HG02763 (cell line): ENCODE measurements at regions not wholly inside any gene's neighbourhood (a gene's known extent, or its start where the extent isn't known, plus 50 kb on each side); places are given as distances from the start of the nearest gene placed in this dataset.

Experiments
- ATAC-seq: cut with Tn5 transposase; IDR thresholded peaks from one replicate; pipeline ENCODE4 v1.9.1; 2021; ENCODE audit warnings: mild to moderate bottlenecking, moderate library complexity; ENCODE audit not compliant: unreplicated experiment

- peak; percentile 72 for ATAC-seq
Measured at GRCh38 chr2:44825702-44826101, 115.8 kb upstream of the SIX3 start.

GRCh38 chr2:44826601-44827000 is 114.9 kb upstream of the SIX3 start:
- no peak for ATAC-seq

- no peak for ATAC-seq
Measured at GRCh38 chr2:44829771-44830170, 111.7 kb upstream of the SIX3 start.

- ATAC-seq, result peak; percentile 36
Measured at GRCh38 chr2:44833171-44834069, 108.1 kb upstream of the SIX3 start.

- ATAC-seq, result no peak
Measured at GRCh38 chr2:44834656-44835055, 106.8 kb upstream of the SIX3 start.

- ATAC-seq, result no peak
Measured at GRCh38 chr2:44836174-44836573, 105.3 kb upstream of the SIX3 start.

- no peak for ATAC-seq
Measured at GRCh38 chr2:44836916-44837315, 104.6 kb upstream of the SIX3 start.

GRCh38 chr2:44838116-44838790 is 103.2 kb upstream of the SIX3 start:
- no peak for ATAC-seq

GRCh38 chr2:44839370-44839769 is 102.1 kb upstream of the SIX3 start:
- no peak for ATAC-seq

- no peak for ATAC-seq
Measured at GRCh38 chr2:44839771-44840502, 101.6 kb upstream of the SIX3 start.

- no peak for ATAC-seq
Measured at GRCh38 chr2:44840503-44840850, 101.0 kb upstream of the SIX3 start.

GRCh38 chr2:44843086-44843485 is 98.4 kb upstream of the SIX3 start:
- ATAC-seq, result no peak

GRCh38 chr2:44843641-44844310 is 97.7 kb upstream of the SIX3 start:
- ATAC-seq, result no peak

GRCh38 chr2:44844651-44845270 is 96.7 kb upstream of the SIX3 start:
- no peak for ATAC-seq

- no peak for ATAC-seq
Measured at GRCh38 chr2:44848026-44848425, 93.5 kb upstream of the SIX3 start.

- ATAC-seq, result no peak
Measured at GRCh38 chr2:44850016-44850415, 91.5 kb upstream of the SIX3 start.

GRCh38 chr2:44851518-44851917 is 90.0 kb upstream of the SIX3 start:
- no peak for ATAC-seq

GRCh38 chr2:44852594-44852993 is 88.9 kb upstream of the SIX3 start:
- no peak for ATAC-seq

- ATAC-seq, result no peak
Measured at GRCh38 chr2:44859337-44859736, 82.2 kb upstream of the SIX3 start.

GRCh38 chr2:44866152-44866551 is 75.3 kb upstream of the SIX3 start:
- ATAC-seq, result no peak

- ATAC-seq, result no peak
Measured at GRCh38 chr2:44869761-44870160, 71.7 kb upstream of the SIX3 start.
